ENCODE measurements at regions not wholly inside any gene's neighbourhood (a gene's known extent, or its start where the extent isn't known, plus 50 kb on each side); places are given as distances from the start of the nearest gene placed in this dataset.

DNA sequence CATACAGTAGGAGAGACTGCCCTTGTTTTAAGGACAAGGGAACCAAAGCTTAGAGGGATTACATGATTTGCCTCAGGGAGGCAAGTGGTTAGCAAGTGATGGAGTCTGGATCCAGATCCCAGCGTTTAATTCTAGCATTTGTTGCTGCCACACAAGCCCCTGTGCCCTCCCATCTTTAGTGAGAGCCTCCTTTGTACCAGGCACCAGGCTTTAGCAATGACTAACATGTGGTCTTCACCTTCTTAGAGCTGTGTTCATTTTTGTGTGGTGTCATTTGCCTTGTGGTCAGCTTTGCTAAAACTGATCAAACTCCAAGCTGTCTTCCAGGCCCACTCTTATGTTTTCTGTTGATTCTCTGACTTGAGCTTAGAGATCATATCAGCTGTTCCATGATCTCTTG lies 290.5 kb downstream of the RPLP1 start:
- Histone ChIP-seq H3K27me3 (no peaks in the 10 kb centered on the region), H3K9me3 (peaks cover 0 to 7% (median 0%) of the 10 kb centered on the region in 3 donors), H3K27ac (no peak overlapping the region), H3K36me3 (no peaks in the 10 kb centered on the region), H3K4me3 (no peak overlapping the region), H3K4me1 (no peaks in the 10 kb centered on the region)
- TF ChIP-seq EP300 (IDR thresholded peaks at IDR 0.05): no peak
- no peak for TF ChIP-seq POLR2AphosphoS5 (IDR thresholded peaks at IDR 0.05)
- WGBS, 2 donors (ENCODE audit: low coverage in 1 of 2): 60 to 100% methylated on average over 1 of the region's 1 CpG
- ATAC-seq: no peak

DNA sequence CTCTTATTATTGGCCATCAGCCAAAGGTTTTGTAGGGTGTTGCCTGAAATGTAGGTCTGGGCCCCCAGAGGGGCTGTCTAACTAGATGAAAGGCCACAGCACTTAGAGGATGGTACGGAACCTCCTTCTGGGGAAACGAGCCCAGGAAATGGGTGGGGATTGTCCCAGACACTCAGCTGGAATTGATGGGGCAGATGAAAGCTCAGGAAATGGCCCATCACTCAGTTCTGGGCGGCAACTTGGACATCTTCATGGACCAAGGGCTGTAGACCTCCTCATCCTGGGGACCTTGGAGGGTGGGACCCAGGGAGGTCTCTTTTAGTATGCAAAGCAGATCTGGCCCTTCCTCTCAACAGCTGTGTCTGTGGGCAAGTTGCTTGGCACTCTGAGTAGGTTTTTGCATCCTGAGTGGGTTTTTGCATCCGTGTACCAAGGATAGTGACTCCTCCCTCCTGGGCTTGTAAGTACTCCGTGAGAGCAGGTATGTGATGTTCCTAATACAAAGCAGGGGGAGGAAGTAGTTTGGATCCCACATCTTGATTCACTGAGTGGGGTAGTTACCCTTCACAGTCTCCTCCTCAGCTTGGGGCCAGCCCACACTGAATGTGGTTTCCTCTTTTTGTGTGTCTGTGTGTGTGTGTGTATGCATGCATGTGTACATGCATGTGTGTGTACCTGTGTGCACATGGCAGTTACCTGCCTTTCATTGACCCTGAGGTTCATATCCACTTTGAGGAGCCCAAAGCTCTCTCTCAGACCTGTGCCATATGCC lies 292.0 kb downstream of the RPLP1 start:
- H3K27me3 ChIP-seq: no peaks in the 10 kb centered on the region
- no peaks in the 10 kb centered on the region for H3K36me3 ChIP-seq
- TF ChIP-seq, protein P1, sequence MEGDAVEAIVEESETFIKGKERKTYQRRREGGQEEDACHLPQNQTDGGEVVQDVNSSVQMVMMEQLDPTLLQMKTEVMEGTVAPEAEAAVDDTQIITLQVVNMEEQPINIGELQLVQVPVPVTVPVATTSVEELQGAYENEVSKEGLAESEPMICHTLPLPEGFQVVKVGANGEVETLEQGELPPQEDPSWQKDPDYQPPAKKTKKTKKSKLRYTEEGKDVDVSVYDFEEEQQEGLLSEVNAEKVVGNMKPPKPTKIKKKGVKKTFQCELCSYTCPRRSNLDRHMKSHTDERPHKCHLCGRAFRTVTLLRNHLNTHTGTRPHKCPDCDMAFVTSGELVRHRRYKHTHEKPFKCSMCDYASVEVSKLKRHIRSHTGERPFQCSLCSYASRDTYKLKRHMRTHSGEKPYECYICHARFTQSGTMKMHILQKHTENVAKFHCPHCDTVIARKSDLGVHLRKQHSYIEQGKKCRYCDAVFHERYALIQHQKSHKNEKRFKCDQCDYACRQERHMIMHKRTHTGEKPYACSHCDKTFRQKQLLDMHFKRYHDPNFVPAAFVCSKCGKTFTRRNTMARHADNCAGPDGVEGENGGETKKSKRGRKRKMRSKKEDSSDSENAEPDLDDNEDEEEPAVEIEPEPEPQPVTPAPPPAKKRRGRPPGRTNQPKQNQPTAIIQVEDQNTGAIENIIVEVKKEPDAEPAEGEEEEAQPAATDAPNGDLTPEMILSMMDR (IDR thresholded peaks at IDR 0.05): no peak
- TF ChIP-seq EP300 (IDR thresholded peaks at IDR 0.05) (no peak), POLR2AphosphoS5 (IDR thresholded peaks at IDR 0.05) (no peak), POLR2A (IDR thresholded peaks at IDR 0.05) (no peak)
- no peaks in the 10 kb centered on the region for H3K4me1 ChIP-seq
- no peak overlapping the region for H3K4me3 ChIP-seq
- H3K9me3 ChIP-seq: peaks cover 0 to 7% (median 0%) of the 10 kb centered on the region in 3 donors
- no peak overlapping the region for H3K27ac ChIP-seq
- ATAC-seq: no peak
- WGBS, 2 donors (ENCODE audit: low coverage in 1 of 2): 52 to 57% methylated on average over 2 of the region's 5 CpGs

DNA sequence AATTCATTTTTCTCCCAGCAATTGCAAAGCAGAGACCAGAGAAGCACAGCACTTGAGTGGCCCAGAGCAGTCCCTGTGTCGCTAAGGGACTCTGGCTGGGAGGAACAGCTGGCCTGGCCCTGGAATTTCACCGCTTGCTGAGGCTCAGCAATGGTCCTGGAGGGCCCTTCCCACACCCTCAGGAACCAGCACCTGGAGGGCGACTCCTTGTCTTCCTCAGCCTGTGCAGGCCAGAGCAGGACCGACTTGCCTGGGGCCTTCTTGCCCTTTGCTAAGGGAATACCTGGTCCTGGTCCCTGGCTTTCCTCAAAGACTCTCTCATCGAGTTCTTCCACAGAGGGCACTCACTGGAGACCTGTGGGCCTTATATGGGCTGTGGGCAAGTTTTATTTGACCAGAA lies 294.6 kb downstream of the RPLP1 start:
- Histone ChIP-seq H3K36me3 (no peaks in the 10 kb centered on the region), H3K4me3 (no peak overlapping the region), H3K9me3 (no peaks in the 10 kb centered on the region), H3K27ac (no peak overlapping the region), H3K27me3 (no peaks in the 10 kb centered on the region), H3K4me1 (no peaks in the 10 kb centered on the region)
- no peak for TF ChIP-seq POLR2AphosphoS5 (IDR thresholded peaks at IDR 0.05)
- no peak for TF ChIP-seq POLR2A (IDR thresholded peaks at IDR 0.05)
- no peak for TF ChIP-seq EP300 (IDR thresholded peaks at IDR 0.05)
- TF ChIP-seq, protein P1 (IDR thresholded peaks at IDR 0.05): no peak
- no CpG with 5 or more reads among the region's 5 CpGs for WGBS, 2 donors (ENCODE audit: low coverage in 1 of 2)
- no peak for ATAC-seq

DNA sequence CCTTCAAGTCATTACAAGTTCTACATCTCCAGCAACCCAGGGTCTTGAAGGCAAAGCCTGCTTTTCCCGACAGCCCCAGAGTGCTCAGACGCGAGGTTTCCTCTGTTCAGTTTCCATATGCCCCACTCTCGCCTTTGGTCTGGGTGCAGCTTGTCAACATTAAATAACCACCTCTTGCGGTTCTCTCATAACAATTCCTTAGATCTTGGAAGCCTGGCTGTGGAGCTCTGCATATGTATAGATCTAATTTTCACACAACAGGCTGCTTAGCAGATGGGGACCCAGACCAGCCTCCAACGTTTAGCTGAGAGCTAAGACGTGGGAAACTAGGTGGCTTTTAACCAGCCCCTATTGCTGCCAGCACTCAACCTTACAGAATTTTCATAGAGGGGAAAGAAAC lies 295.5 kb downstream of the RPLP1 start:
- Histone ChIP-seq H3K9me3 (peaks cover 0 to 2% (median 0%) of the 10 kb centered on the region in 3 donors), H3K4me1 (no peaks in the 10 kb centered on the region), H3K4me3 (no peak overlapping the region), H3K27me3 (no peaks in the 10 kb centered on the region), H3K27ac (no peak overlapping the region), H3K36me3 (no peaks in the 10 kb centered on the region)
- no peak for TF ChIP-seq POLR2A (IDR thresholded peaks at IDR 0.05)
- TF ChIP-seq EP300 (IDR thresholded peaks at IDR 0.05): no peak
- no peak for TF ChIP-seq POLR2AphosphoS5 (IDR thresholded peaks at IDR 0.05)
- TF ChIP-seq, protein P1 (IDR thresholded peaks at IDR 0.05): no peak
- 84 to 95% methylated on average over 7 of the region's 7 CpGs for WGBS, 2 donors (ENCODE audit: low coverage in 1 of 2)
- no peak for ATAC-seq

DNA sequence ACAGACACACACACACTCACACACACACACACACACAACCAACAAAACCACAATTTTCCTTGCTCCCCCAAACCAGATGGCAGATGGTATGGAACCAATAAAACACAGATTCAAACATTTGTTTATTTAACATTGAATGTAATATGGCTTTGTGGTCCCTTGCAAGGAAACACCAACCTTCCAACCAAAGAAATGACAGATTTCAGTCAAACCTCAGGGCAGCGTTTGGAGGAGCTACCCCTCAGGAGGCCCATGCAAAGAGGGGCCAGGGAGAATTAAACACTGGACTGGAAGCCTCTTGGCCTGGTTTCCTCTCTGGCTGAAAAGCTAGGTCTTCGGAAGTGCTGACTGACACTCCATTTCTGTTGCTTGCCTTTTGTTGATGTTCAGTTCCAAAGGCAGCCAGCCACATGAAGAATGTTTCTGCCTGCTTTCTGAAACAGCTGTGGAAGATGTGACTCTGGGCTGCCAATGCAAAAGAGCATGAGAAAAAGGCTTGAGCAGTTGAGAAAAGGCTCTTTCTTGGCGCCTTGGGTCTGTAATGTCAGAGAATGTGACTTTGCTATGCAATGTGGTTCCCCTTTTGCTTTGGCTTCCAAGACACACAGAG lies 296.1 kb downstream of the RPLP1 start:
- no peaks in the 10 kb centered on the region for H3K4me1 ChIP-seq
- H3K9me3 ChIP-seq: peaks cover 0 to 8% (median 0%) of the 10 kb centered on the region in 3 donors
- H3K27ac ChIP-seq: no peak overlapping the region
- 49 to 60% methylated on average over 3 of the region's 3 CpGs for WGBS, 2 donors (ENCODE audit: low coverage in 1 of 2)
- ATAC-seq: no peak
- TF ChIP-seq POLR2A (IDR thresholded peaks at IDR 0.05): no peak
- TF ChIP-seq, protein P1 (IDR thresholded peaks at IDR 0.05): no peak
- no peak for TF ChIP-seq POLR2AphosphoS5 (IDR thresholded peaks at IDR 0.05)
- no peak for TF ChIP-seq EP300 (IDR thresholded peaks at IDR 0.05)
- H3K4me3 ChIP-seq: no peak overlapping the region
- no peaks in the 10 kb centered on the region for H3K36me3 ChIP-seq
- no peaks in the 10 kb centered on the region for H3K27me3 ChIP-seq

All from gastroesophageal sphincter (tissue), 4 donors.